Left ventricle myocardium superior (tissue), 1 donor: ENCODE measurements at regions not wholly inside any gene's neighbourhood (a gene's known extent, or its start where the extent isn't known, plus 50 kb on each side); places are given as distances from the start of the nearest gene placed in this dataset.

ENCODE experiments used
- ATAC-seq: fragments of 200-7000 bp; cut with Tn5 transposase; one replicate; pipeline ENCODE4 v1.9.1; 2020; ENCODE audit warnings: mild to moderate bottlenecking, moderate library complexity
- DNase-seq: peaks from one replicate; pipeline ENCODE4 v3.0.0-alpha.2; 2020
- intact Hi-C: fragments of 100-400 bp; cut with micrococcal nuclease; formaldehyde crosslinking; loops from one replicate; pipeline ENCODE4 v1.11.0; 2022
- donor health status: DM: no; HTN: yes; CAD: no; lungs with severe emphysema.

DNA sequence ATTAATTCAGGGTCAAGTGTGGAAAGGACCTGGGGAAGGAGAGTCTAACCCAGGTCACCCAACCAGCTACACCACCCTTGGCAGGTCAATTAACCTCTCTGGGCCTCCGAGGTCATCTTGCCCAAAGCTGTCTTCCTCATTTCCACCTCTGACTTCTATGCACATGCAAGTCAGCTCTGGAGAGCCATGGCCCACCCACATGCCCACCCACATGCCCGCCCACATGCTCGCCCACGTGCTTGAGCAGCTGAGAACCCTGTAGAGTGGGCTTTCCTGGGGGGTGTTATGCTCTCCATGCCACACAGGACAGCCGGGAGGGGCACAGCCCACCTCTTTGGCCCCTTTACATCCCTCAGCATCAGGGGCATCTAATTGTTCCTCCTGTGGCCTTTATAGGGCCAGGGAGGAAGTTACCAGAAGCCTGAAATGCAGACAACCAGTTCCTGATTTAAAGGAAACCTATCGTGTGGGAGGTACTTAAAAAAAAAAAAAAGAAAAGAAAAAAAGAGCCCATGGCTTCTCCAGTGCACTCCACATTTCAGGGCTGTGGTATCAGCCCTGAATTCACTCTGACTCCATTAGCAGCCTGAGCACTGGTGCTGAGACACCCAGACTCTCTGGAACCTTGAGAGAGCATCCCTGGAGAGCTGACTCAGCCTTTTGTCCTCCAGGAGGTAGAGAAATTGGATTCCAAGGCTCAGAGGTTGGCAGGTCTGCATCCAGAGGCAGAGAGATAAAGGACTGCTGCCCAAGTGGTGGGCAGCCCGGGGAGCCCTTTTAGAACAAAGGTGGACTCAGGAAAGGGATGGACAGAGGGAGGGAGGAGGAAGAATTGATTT lies 176.2 kb upstream of the ZMIZ1 start:
- ATAC-seq (no peak), DNase-seq (no peak)
- intact Hi-C loops = no loop called here

DNA sequence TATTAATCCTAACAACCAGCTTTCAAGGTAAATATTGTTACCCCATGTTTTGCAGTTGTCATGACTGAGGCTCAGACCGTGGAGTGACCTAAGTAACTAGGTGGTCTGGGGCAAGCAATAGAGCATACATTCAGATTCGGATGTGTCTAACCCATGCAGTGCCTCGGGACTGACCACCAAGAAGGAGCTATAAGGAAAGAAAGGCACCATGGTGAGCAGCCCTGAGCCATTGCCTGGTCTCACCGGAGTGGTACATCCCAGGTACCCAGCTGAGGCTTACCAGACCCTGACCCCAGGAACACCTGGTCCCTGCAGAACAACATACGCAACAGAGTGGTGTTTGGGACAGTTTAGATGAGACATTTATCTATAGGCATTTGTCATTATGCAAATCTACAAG lies 175.5 kb upstream of the ZMIZ1 start:
- no peak for ATAC-seq
- intact Hi-C loops = no loop called here

DNA sequence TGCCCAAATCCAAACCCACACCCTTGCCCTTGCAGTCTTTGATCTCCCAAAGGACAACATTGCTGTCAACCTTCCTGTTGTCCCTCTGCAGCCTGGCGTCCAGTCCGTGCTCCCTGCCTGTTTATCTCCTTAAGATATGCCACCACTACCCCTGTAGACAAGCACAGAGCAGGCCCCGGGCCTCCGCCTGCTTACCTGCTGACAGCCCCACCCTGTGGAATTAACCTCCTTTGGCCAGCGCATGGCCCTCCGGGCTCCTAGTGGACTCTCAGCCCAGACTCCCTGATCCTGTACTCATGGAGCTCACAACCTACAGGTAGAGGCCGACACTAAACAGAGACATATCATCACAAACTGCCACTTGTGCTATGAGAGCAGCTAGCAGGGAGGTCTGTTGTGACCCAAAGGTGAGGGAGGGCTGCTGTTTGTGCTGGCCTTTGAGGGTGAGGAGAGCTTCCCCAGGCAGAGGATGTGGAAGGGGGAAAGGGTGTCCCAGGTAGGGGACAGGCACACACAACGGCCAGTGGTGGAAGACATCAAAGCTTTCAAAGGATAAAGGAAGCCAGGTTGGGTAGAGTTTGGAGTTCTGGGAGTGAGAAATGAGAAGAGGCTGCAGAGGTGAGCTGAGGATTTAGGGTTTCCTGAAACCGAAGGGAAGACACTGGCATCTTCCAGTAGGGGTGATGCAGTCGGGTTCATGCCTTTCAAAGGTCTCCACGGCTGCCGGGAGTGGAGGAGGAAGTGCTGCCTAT lies 174.5 kb upstream of the ZMIZ1 start:
- ATAC-seq = no peak
- DNase-seq = no peak
- intact Hi-C loops = no loop called here

More for the DNA sequence above, 175.5 kb upstream of the ZMIZ1 start:
- DNase-seq = no peak

DNA sequence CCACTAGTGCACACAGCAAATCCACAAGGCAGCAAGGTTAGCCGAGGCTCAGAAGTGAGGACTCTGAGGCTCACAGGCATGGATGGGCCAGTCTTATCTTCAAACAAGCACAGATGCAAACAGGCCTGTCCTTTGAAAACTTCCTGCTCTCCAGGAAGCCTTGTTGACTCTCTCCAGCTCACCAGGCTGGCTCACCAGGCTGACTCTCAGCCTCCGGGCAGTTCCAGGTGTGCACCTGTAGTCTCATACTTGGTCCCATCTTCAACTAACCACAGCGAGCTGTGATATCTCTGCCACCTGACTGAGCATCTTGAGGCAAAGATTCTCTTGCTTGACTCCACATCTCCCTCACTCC lies 173.9 kb upstream of the ZMIZ1 start:
- intact Hi-C loops = no loop called here
- ATAC-seq (no peak), DNase-seq (no peak)

DNA sequence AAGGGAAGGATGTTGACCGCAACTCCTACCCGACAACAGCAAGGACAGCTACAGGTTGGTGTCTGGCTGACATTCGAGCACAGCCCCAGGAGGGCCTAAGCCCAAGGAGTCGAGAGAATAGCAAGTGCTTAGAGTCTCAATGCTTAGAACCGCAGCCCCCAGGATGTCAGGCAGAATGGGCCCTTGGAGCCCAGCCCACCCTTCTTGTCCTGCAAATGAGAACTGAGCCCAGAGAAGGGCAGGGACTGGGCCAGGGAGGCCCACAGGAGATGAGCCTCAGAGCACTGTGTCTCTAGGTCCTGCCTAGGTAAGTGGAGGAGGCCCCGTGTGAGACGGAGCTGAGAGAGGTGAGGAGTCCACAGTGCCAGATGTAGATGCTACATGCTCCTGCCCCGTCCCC lies 173.3 kb upstream of the ZMIZ1 start:
- DNase-seq = no peak
- ATAC-seq = no peak
- intact Hi-C loops = no loop called here

DNA sequence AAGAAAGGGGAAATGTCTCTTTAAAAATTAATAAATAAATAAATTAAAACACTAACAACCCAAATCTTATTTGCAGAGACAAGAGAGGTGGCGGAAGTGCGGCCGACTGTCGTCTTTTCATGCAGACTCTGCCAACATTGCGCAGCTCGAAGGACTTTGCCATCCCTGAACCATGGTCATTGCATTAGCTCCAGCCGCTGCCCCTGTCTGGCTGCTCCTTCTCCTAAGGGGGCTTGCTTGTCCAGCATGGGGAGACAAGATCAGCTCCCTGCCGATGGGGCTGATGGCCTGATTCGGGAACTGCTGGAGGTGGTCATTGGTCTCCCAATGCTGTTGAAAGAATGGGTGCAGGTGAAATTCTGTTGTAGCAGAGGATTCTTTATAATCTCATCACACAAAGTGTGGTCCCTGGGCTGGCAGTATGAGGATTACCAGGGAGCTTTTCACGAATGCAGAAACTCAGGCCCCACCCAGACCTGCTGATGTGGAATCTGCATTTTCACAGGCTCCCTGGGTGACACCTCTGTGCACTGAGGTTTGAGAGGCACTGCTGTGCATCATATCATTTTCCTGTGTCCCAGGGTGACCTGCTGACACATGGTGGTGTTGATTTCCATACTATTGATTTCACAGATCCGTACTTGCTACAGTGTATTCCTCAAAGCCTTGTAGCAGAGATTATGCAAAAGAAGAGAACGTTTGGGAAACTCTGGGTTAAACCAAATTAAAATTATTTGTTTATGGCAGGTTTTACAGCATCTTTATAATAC lies 172.4 kb upstream of the ZMIZ1 start:
- intact Hi-C loops = no loop called here
- DNase-seq = no peak
- ATAC-seq = no peak

DNA sequence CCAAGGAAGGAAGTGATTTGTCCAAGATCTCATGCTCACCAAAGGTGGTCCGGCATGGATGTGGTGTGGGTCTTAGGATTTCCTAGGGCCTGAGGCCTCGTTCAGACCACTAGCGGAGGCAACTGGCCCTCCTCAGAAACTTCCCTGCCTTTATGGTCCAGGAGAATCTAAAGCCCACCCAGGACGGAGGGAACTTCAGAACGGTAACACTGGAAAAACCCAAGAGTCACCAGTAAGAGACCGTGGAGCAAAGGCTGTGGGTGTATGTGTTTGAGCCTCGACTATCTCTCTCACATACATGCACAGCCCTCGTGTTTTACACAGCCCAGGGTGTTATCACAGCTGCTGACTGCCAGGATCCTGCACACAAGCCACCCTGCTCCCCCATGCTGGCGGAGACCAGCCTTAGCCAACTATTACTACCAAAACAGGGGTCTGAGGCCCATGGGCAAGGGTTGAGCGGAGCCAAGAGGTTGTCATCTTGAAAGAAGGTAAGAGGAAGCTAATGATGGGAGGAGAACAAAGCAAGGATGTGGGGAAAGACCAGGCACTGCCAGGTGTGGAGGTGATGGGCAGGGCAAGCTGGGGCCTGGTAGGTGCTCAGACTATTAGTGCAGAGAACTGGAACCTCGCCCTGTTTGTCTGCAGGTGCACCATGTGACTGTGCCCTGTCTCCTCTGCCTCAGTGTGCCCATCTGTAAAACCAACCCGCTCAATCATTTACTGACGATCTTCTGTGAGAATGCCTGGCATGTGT lies 170.2 kb upstream of the ZMIZ1 start:
- DNase-seq (no peak), ATAC-seq (no peak)
- intact Hi-C loops = no loop called here

DNA sequence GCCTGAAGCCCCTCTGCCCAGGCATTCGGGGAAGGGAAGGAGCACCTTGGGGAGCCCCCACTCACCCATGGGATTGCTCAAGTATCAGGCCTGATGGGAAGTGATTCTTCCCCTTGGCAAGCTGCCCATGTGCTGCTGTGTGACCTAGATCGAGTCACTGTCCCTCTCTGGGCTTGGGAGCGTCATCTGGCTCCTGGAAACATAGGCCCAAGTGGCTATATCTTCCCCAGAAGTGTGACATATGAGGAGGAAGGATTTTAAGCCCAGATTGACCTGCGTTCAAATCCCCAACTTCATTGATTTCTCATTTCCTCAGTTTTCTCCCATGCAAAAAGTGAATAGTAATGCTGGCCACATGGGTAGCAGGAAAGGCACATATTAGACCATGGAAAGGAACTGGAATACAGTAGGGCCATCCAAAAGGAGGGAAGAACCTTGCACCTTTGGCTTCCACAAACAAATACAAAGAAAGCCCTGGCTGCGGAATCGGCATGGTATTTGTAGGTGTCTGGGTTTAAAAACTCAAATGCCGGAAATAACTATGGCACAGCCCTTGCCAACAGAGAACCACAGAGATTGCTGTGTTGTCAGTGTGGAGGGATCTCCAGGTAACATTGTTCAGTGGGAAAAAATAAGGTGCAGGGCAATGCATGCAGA lies 169.5 kb upstream of the ZMIZ1 start:
- intact Hi-C loops = no loop called here
- ATAC-seq (no peak), DNase-seq (no peak)

DNA sequence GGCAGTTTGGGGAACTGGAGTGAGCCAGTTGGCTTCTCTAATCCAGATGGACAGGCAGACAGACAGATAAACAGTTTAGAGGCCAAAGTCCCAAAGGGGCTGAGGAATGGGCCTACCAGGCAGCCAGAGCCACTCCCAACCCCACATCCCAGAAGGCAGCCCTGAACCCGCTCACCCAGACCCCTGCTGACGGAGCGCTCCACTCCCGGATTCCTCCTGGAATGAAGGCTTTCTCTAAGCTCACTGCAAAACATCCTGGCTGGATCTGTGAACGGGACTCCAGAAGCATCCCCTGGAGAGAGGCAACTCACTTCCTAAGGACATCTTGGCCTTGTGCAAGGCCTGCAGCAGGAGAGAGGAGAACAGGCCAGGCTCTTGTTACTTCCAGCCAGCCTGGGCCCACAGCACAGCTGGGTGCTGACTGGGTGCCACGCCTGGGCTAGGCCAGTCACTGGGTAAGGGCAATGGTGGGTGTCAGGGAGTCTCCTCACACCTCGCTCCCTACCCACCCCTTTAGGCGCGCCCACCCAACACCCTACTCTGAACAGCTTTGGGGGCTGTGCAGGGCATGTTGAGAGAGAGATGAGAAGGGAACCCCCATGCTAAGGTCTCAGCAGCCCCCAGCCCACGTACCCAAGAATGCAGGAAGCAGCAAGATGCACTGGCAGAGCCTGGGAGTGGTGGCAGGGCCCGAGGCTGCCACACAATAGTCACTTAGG lies 168.6 kb upstream of the ZMIZ1 start:
- peak; percentile 96 for ATAC-seq
- intact Hi-C loops = no loop called here
- DNase-seq = peak; percentile 78

DNA sequence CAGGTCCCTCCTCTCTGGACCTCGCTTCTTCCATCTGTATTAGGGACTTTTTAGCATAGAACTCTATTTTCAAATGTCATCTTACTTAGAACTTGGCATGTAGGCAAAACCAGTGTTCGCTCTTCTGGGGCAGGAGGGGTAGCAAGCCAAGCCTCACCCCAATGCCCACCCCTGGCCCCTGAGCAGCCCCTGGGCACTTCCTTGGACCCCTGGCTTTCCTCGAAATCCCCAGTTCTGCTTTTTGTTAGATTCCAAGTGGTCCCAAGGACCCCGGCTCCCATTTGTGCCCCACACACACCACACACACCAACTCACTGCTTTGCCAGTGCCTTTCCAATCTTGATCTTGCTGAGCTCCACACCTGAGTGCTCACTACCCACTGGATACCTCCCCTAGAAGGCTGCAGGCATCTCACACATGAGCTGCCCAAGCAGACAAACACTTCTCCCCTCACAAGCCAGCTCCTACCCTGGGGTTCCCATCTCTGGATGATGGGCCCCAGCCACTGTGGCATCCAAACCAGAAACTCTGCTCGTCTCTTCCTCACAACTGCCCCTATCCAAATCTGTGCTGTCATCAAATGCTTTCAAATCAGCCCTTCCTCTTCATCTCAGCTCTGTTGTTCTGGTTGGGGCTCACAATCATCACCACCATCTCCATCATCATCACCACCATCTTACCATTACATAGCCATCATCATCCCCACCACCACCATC lies 167.9 kb upstream of the ZMIZ1 start:
- DNase-seq = no peak
- no peak for ATAC-seq
- intact Hi-C loops = no loop called here

DNA sequence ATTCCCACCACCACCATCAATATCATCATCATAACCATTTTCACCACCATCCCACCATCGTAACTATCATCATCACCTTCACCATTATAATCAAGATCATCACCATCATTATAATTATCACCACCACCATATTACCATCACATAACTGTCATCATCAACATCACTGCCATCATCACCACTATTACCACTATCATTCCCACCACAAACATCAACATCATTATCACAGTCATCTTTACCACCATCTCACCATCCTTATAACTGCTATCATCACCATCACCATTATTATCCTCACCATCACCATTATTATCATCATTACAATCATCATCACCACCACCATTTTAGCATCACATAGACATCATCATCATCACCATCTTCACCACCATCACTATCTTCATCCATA lies 167.1 kb upstream of the ZMIZ1 start:
- ATAC-seq = no peak
- intact Hi-C loops = no loop called here
- DNase-seq = no peak

DNA sequence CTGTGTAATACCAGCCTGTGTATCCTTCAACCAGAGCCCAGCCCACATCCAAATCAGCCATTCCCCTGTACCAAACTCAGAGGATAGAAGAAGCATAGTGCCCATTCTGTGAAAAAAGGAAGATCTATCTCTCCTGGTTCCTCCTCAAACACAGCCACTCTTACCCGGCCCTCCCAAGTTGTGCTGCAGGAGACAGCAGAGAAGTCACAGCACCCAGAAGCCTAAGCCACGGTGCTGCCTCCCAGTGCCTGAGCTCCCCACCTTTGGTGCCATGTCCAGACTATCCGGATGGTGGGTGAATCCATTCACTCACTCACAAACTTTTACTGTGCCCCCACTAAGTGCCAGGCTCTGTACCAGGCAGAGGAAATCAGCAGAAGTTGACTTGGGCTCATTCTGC lies 166.0 kb upstream of the ZMIZ1 start:
- intact Hi-C loops = no loop called here
- DNase-seq (no peak), ATAC-seq (no peak)

DNA sequence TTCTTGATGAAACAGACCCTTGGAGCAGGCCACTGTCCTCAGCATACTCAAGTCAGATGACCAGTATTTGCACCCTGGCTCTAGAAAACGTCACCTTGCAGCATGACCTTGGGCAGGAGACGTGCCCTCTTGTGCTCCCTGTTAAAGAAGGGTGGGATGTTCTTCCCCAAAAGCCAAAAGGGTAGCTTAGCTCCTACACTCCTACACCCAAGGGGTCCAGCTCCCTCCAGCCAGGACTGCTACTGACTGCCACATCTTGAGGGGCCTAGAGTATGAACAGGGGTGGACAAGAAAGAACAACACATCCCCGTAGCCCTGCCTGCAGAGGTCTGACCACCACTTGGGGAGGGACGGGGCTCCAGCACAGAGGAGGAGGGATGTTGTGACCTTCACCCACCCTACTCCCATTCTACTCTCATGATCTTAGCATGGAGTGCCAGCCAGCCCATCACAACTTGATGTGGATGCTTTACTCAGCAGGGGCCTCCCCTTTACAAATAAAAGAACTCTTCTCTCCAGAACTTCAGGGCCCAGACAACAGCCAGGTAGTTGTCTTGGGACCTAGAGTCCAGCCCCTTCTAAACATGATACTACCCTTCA lies 165.3 kb upstream of the ZMIZ1 start:
- DNase-seq (no peak), ATAC-seq (no peak)
- intact Hi-C loops = no loop called here

DNA sequence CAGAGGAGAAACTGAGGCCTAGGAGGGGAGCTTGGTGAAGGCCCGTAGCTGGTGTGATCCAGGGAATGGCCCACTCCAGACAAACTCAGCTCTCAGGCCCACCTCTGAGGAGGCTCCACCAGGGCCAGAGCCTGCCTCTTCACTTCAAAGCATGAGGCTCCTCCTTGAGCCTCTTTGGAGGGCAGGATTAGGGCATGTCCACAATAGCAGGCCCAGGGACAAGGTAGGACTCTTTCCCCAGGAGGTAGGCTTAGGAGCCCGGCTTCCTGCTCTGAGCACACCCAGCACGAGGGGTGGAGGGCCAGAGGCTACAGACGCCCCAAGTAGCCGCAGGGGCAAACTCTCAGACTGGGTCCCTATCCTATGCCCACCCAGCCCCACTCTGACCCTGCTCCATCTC lies 164.6 kb upstream of the ZMIZ1 start:
- ATAC-seq (no peak), DNase-seq (no peak)
- intact Hi-C loops = no loop called here

DNA sequence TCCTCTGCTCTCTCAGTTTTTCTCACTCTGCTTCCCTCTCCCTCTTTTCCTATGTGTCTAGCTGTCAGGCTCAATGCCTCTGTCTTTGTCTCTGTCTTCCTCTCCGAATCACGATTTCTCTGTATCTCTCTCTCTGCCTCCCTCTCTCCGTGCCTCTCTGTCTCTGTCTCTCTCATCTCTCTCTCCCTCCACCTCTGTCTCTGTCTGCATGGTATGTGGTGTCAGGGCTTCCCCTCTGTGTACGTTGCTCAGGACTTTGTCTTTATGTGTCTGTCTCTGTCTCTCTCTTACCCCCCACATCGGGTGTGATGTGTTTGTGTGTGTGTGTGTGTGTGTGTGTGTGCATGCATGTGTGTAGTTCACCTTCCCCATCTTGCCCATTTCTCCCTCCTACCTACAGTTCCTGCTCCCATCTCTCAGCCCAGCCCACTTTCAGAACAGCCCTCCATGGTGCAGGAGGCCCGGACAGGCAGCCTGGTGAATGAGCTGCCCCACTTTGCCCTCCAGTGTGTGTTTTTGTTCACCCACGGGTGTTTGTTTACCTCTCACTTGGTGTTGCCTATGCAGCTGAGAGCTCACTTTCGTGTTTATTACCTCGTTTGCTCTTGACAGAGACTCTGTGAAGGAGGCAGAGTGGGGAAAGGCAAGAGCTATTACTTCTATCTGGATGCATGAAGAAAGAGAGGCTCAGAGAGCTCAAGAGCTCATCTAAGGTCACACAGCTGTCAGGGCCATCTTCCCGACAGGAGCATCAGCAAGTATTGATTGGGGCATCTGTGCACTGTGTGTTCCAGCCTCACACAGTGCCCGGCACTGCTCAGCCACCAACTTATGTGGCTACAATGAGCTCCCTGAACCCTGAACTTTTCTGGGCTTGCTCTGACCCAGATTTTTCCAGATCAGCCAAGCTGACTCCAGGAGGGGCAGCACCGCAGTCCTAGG lies 163.5 kb upstream of the ZMIZ1 start:
- ATAC-seq = no peak
- DNase-seq = no peak
- intact Hi-C loops = no loop called here

DNA sequence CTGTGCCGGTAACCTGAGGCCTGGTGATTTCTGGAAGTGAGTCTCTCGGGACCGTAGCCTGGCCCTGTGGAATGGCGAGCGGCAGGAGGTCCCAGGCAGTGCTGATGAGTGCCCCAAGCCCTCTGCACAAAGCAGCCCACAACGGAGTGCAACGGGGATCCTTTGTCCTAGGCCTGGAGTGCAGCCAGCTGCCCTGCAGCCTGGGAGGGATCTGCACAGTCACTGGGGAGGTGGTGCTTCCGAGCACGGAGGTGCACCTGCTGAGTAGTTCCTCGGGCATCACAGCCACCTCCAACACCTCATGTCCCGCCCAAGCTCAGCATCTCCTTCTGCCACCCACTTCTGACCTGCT lies 162.8 kb upstream of the ZMIZ1 start:
- ATAC-seq (no peak), DNase-seq (no peak)
- intact Hi-C loops = no loop called here
